ENCODE measurements at regions not wholly inside any gene's neighbourhood (a gene's known extent, or its start where the extent isn't known, plus 50 kb on each side); places are given as distances from the start of the nearest gene placed in this dataset.

DNA sequence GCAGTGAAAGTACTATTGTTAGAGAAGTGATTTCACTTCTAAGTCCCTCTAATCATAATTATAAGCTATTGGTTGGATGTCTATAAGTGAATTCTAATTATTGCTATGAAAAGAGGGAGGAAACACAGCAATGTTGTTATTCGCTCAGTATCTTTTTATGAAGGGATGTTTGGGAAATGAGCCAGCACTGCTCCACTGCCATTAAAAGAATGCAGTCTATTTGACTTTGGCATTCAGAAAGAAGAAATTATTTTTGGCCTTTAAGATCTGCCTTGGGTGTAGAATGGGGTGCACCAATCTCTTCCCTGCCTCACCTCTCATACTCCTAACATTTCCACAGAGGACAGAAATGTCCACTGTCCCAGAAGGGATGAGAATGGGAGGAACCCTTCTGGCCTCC, 332.0 kb downstream of the SPATA31D1 start:
- TF ChIP-seq, protein P1, sequence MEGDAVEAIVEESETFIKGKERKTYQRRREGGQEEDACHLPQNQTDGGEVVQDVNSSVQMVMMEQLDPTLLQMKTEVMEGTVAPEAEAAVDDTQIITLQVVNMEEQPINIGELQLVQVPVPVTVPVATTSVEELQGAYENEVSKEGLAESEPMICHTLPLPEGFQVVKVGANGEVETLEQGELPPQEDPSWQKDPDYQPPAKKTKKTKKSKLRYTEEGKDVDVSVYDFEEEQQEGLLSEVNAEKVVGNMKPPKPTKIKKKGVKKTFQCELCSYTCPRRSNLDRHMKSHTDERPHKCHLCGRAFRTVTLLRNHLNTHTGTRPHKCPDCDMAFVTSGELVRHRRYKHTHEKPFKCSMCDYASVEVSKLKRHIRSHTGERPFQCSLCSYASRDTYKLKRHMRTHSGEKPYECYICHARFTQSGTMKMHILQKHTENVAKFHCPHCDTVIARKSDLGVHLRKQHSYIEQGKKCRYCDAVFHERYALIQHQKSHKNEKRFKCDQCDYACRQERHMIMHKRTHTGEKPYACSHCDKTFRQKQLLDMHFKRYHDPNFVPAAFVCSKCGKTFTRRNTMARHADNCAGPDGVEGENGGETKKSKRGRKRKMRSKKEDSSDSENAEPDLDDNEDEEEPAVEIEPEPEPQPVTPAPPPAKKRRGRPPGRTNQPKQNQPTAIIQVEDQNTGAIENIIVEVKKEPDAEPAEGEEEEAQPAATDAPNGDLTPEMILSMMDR (IDR thresholded peaks at IDR 0.05): no peak
- no peak for TF ChIP-seq EP300 (IDR thresholded peaks at IDR 0.05)
- TF ChIP-seq POLR2AphosphoS5 (IDR thresholded peaks at IDR 0.05): no peak
